GM12874 (cell line): ENCODE measurements at regions not wholly inside any gene's neighbourhood (a gene's known extent, or its start where the extent isn't known, plus 50 kb on each side); places are given as distances from the start of the nearest gene placed in this dataset.

Experiments used
- TF ChIP-seq, protein P1 (sequence below): IDR thresholded peaks from 2 replicates; pipeline ENCODE4 v1.5.1; 2011; ENCODE audit warnings: low read depth, mild to moderate bottlenecking, control low read depth, low read length, moderate library complexity; ENCODE audit not compliant: insufficient read depth

DNA sequence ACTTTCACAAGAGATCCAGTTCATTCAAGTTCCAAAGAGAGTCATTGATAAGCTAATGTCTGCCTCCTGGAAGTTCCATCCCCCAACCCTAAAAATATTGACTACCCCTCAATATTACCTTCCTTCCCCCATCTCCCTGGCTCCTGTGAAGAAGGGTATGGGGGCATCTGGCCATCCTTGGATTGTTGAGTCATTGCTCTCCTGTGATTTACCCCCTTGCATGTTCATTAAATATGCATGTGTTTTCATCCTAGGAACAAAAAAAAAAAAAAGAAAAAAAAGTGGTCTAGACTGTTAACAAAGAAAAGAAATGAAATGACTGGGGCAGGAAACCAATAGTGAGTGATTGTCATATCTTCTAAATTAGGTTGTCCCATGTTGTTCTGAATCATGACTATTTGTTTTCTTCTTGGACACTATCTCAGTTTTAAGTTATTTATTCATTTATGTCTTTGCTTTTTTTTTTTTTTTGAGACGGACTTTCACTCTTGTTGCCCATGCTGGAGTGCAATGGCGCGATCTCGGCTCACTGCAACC lies 51.9 kb upstream of the HUWE1 start:
- TF ChIP-seq, protein P1, sequence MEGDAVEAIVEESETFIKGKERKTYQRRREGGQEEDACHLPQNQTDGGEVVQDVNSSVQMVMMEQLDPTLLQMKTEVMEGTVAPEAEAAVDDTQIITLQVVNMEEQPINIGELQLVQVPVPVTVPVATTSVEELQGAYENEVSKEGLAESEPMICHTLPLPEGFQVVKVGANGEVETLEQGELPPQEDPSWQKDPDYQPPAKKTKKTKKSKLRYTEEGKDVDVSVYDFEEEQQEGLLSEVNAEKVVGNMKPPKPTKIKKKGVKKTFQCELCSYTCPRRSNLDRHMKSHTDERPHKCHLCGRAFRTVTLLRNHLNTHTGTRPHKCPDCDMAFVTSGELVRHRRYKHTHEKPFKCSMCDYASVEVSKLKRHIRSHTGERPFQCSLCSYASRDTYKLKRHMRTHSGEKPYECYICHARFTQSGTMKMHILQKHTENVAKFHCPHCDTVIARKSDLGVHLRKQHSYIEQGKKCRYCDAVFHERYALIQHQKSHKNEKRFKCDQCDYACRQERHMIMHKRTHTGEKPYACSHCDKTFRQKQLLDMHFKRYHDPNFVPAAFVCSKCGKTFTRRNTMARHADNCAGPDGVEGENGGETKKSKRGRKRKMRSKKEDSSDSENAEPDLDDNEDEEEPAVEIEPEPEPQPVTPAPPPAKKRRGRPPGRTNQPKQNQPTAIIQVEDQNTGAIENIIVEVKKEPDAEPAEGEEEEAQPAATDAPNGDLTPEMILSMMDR, result no peak
